CD4-positive, alpha-beta T cell treated with Interleukin-4 for 4 hours (primary cell): ENCODE measurements at regions not wholly inside any gene's neighbourhood (a gene's known extent, or its start where the extent isn't known, plus 50 kb on each side); places are given as distances from the start of the nearest gene placed in this dataset.
"Not testable (repeated sequence)": the region's sequence is repeated elsewhere in the genome, so short reads cannot be mapped to it uniquely, and the experiment has no call there.

Experiments
- DNase-seq: peaks from one replicate; pipeline ENCODE4 v3.0.0-alpha.2; 2020

DNA sequence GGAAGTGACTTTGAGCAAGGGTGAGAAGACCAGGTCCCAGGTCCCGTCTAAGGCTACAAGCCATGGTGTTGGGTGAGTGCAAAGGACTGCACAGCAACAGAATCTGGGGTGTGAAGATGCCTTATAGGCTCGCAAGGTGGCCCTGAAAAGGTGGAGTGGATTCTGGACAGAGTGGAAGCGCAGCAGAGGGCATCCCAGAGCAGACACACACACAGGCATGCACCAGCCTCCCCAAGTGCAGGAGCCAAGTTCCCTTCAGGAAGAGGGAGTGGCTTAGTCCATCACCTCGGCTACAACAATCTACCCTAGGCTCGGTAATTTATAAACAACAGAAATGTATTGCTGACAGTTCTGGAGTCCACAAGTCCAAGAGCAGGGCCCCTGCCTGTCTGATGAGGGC, 180.1 kb upstream of the PDE10A start:
- DNase-seq = no peak

DNA sequence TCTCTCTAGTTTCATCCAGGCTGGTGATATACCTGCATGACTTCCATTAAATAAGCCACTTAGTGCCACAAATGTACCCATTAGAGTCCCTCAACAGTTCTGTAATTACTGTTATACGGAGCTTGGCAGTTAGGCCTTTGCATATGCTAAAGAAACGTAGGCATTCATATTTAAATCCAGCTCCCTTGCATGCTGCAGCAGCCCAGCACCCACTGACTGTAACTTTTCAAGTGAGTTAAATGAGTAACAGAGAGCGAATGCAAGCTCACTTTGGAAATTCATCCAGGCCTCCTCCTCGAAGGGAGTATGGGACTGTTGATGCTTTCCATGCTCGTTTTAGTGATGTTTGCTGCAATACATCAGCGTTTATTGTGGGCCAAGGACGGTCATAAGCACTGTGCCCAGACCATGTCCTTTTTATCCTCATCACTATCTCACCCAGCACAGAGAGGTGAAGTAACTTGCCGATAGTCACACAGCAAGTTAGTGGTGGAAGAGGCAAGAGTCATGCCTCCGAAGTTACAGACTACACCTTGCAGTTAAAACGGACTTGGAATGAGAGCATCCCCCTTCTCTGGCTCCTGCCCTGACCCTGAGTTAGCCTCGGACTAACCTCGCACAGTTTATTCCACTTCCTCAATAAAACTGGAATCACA, 179.4 kb upstream of the PDE10A start:
- no peak for DNase-seq

DNA sequence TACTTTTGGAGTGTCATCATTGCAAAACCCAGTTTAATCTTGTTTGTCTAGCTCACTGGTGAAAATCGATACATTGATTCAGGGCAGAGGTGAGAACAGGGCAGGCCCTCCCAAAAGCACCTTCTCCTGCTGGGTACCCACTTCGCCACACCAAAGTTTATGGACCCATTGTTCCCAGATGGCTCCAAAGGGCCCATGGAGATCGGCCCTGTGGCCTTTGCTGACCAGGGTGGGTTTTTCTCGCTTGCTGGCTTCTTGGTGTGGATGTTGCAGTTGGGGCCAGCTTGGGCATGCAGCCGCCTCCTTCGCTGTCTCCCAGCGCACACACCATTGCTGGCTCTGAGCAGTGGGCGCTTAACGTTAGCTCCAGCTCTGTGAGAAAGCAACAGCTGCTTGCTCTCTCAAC, 178.1 kb upstream of the PDE10A start:
- DNase-seq = no peak

DNA sequence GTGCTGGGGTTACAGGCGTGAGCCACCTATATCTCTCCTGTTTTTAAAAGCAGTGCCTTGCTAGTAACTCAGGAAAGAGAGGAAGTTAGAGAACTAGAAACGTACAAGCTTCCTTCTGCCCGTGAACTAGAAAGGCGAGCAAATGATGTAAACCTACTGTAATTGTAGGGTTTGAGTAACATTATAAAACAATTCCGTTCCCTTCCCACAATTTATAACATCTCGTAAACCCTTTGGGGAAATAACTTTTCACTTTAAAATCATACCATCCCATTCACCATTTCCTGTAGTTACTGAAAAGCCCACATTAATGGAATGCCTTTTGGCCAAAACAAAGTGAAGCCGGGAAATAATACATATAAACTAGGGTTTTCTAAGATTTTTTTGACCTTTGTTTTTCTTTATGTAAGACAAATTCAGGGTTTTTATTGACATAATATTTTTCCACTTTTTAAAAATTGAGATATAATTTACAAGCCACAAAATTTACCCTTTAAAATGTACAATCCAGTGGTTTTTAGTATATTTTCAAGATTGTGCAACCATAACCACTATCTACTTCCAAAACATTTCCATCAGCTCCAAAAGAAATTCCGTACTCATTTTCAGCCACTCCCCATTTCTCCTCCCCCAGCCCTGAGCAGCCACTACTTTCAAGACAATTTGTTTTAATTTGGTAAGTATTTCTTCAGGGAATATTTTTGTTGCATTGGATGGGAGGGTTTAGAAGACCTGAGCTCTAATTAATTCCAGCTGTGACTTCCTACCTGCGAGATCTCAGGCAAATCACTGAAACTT, 175.1 kb upstream of the PDE10A start:
- DNase-seq = no peak

DNA sequence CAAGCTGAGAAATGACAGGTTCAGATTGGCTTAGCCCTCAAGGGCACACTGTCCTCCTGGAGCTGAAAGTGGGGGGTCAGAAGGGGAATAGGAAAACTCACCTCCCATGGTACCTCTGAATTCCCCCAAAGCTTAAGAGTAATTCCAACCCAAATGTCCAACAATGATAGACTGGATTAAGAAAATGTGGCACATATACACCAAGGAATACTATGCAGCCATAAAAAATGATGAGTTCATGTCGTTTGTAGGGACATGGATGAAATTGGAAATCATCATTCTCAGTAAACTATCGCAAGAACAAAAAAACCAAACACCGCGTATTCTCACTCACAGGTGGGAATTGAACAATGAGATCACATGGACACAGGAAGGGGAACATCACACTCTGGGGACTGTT, 173.6 kb upstream of the PDE10A start:
- DNase-seq = not testable (repeated sequence)

DNA sequence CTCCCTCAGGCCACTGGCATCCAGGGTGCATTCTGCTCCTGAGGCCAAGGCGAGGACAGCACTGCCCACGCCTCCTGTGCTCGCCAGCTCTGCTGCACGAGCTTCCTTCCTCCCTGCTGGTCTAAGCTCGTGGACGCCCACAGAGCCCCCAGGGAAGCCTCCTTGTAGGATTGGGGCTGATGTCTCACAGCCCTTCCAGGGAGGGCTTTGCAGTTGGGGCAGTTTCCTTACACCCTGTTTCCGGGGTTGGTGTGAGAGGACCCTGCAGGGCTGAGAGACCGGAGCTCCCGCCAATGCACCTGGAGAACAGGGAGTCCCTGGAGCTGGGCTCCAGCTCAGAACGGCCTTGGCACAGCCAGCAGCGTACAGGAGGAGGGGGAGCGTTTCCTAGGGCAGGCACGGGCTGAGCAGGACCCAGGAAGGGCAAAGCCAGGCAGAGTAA, 172.4 kb upstream of the PDE10A start:
- DNase-seq = no peak

DNA sequence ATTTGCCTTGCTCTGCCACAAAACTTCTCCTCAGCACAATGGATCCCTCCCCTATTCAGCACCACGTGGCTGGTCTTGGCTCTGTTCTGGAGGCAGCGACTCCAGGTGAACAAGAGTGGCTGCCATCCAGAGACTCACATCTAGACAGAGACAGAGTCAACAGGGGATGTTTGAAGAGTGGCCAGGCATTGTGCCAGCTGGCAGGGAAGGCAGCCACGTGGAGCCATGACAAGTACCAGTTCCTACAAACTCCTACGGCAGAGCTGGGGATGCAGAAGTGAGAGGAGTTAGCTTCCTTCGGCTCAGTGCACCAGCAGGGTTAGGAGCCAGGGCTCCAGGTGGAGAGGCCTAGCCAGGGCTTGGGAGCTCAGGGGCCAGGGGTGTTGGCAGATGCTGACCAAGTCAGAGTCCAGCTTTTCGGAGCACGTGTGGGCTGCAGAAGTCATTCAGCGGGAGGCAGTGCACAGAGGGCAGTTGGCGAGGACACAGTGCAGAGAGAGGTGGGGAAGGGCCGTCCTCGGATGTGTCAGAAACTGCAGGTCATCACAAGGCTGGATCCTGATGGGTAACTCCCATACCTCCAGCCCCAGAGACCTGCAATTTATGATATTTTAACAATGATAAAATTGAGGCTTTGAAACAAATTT, 171.7 kb upstream of the PDE10A start:
- DNase-seq = no peak

DNA sequence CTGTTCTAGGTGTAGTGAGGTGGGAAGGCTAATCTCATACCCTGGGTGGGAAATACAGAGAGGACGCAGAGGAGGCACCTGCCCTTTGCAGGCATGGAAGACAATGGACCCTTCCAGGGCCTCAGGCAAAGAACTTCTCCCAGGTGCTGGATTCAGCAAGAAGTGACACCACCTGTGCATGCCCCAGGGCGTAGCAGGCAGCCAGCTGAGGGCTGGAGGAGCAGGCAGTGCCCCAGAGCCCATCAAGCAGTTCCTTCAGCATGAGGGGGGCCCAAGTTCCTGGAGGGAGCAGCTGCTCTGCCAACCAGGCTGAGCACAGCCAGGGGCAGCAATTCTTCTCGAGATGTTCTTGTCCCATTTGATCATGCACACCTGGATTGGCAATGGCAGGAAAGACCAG, 170.3 kb upstream of the PDE10A start:
- DNase-seq = no peak

DNA sequence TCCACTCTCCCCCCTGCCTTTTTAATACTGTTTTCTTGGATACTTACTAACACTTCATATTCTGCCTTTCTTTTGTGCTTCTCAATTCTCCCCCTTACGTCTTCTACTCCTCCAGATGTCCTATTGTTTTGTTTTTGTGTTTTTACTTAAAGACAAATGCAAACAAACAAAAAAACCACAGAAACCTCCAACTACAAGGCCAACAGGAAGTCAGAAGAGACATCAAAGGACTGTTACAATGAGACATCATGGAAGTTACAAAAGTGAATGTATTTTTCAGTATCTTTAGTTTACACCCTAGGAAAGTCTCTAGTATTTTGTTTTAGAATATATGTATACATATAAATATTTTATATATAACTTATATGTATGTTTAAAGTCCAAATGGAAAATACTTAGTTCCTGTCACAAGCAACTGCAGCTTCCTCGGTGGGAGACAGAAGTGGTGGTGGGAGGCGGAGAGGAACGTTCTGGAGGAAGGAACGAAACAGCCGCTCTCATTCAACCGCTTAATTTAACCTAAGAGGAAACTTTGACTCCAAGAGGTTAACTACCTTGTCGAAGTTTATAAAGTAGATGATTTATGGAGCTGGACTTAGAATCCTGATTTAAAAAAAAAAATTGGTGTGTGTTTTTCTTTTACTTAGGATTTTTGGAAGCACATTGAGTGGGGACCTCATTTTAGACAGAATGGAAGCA, 168.9 kb upstream of the PDE10A start:
- no peak for DNase-seq

DNA sequence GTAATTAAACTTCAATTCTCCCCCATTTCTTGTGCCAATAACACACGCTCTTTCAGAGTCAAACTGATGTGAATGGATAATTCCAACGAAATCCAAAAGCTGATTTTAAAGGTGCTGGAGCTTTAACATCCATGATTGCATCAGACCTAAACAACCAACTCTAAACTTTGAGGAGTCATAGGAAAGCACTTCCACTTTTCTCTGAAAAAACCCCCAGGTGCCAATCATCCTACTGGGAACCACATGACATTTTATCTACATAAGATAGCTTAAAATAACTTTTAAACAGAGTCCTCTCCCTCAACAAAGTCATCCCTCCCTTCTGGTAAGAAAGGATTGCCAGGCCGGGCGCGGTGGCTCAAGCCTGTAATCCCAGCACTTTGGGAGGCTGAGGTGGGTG, 167.7 kb upstream of the PDE10A start:
- no peak for DNase-seq

DNA sequence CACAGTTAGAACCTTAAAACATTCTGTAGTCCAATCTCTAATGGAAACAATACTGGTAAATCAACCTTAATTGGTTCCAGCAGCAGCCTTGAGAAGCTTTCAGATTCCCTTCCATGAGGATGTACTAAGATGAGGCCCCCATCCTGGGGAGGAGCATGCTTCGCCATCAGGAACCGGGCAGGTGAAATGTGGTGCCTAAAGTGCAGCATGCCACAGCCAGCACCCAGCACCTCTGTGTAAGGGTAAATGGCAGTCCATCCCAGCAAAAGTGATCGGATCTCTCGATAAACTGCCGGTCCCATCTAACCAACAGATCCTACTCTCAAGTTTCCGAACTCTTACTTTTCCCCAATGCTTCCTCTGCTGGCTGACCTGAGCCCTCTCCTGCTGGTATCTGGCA, 166.3 kb upstream of the PDE10A start:
- DNase-seq = no peak

DNA sequence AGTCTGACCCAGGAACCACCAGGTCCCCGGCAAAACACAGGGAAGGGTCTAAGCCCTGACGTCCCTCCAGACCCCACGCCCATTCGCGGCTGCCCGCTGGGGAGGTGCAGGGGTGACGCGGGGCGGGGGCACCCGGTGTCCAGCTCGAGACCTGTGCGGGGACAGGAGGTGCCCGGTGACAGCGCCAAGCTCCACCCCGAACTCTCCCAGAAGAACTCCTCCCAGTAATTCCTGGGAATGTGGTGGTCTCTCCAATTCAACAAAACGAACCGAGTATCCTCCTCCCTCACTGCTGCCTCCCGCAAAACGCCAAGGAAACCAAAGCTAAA, 164.1 kb upstream of the PDE10A start:
- DNase-seq = no peak

DNA sequence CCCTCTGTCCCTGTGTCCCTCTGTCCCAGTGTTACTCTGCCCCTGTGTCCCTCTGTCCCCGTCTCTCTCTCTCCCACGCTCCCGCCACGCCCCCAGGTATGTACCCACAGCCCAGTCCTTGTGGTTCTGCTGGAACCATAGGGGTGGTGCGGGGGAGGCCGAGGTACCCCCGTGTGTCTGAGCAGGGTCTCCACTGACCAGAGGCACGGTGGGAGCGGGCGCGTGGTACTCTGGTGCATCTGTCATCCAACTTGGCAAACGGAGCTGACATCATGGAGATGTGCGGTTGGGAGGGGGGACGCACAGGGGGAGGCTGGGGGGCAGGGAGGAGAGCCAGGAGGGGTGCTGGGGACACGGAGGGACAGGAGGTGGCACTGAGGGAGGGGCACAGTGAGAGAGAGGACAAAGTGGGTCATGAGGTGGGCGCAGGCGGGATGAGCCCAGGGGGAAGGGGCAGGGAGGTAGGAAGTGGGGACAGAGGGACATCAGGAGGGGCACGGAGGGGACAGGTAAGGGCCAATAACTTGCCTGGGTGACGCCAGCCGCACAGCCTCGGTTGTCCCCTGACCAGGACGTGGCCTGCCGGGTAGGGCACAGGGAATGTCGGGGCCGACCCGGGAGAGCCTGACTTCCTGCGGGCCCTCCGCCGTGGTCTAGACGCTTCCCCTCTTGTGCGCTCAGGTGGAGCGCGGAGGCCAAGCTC, 163.6 kb upstream of the PDE10A start:
- DNase-seq = no peak

DNA sequence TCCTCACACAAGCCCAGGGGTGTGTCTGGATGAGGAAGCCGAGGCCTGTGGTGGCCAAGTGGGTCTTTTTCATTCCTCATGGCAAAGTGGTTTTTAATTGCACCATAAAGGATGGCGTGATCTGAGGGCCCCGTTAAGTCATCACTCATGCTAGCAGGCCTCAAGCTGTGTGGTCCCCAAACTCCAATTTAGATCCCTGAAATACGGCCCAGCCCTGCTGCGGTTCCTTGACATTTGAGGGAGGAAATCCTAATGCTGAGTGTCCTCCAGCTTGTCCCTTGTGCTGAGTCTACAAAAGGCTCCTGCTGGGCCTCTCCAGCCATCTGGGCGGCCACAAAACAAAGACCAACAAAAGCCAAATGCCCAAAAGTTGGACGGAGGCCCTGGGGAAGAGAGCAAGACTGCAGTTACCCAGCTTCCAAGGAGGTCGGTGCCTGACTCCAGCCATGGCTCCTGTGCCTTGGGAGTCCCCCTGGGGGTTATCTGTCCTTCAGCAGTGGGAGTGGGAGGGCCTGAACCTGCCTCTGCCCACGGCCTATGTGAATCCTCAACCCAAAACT, 162.3 kb upstream of the PDE10A start:
- DNase-seq = no peak

DNA sequence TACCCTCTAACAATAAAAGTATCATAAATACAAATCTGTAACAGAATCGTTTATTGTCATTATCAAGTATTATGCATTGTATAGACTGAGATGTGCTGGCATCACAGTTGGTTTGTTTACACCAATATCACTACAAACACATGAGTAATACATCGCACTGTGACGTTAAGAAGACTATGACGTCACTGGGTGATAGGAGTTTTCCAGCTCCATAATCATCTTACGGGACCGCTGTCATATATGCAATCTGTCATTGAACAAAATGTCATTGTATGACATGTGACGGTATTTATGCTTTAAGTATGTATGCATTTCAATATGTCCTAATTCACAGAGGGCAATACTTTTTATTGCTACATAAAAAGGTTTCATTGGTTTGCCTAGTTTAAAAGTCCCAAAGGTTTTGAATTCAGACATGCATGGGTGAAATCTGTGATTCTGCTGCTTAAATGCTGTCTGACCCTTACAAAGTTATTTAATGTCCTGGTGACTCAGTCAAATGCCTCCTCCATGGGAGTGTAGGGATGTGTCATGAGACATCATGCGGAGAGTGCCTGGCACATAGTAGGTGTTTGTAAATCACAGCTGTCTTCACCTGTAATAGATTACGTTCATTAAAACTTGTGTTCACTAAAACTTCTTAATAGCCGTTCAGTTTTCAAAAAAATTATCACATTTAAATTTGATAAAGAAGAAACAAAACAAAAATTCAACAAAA, 160.7 kb upstream of the PDE10A start:
- DNase-seq = no peak

DNA sequence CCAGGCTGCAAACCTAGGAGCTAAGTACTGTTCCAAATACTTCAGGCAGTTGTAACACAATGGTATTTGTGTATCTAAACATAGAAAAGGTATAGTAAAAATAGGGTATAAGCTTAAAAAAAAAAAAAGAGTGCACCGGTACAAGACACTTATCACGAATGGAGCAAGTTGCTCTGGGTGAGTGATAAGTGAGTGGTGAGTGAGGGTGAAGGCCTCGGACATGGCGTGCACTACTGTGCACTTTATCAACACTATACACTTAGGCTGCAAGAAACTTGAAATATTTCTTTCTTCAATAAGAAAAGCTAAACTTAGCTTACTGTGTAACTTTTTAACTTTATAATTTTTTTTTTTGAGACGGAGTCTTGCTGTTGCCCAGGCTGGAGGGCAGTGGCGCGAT, 159.5 kb upstream of the PDE10A start:
- no peak for DNase-seq

DNA sequence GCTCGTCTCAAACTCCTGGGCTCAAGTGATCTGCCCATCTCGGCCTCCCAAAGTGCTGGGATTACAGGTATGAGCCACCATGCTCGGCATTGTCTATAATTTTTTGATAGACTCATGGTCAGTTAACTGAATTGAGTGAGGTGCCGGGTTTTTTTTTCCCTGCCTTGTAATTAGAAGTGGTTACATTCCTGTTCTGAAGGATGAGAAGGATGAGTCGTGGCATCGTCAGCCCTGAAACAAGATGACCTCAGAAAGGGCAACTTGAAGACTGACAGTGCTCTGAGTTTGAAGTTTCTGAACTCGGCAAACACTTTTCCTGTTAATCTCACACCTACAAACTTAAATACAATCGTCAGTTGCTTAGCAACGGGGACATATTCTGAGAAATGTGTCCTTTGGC, 158.7 kb upstream of the PDE10A start:
- DNase-seq = no peak

DNA sequence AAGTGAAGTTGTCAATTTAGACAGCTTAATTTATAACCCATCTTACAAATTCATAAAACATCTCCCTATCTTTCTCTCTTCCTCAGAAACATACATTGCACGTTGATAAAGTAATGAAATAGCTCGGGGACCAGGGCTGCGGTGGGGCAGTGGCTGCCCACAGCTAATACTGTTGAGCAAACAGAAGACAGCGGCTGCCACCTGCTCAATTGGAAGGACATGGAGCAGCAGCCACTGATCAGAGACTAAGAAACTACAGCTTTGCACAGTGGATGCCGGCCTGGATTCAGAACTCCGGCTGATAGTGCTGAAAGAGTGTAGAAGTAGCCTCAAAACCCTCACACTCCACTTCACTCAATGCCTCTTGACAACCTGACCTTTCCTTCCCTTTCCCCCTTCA, 157.9 kb upstream of the PDE10A start:
- no peak for DNase-seq

DNA sequence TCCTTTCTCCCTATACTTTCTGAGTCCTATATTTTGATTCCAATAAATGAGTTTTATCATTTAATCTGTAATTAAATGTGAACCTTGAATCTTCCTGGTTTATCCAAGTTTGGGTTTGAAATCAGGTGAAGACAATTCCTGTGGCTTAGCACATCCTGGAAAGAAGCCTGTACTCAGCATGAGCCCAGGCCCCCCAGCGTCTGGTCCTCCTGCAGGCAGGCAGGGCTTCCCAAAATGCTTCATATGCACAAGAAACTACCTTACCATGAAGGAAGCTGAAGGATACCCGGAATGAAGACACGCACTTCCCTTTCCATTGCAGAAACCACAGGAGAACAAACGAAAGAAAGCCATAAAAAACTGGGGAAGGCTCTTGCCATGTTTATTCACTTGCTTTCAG, 157.4 kb upstream of the PDE10A start:
- DNase-seq = no peak

DNA sequence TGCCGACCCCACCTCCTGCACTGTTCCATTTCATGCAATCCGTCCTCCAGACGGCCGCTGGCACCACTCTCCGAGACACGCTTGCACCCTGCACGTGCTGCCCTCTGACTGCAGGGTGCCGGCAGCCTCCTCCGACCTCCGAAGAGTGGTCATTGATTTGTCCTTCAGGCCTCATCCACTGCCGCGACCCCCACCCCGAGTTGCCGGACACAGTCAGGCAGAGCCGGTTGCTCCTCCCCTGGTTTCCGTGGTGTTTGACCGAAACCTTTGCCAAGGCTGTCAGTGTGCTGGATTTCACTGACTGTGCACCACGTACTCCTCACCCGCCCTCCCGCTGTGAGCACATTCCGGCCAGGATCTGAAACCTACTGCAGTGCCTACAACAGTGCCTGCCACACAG, 156.4 kb upstream of the PDE10A start:
- no peak for DNase-seq

DNA sequence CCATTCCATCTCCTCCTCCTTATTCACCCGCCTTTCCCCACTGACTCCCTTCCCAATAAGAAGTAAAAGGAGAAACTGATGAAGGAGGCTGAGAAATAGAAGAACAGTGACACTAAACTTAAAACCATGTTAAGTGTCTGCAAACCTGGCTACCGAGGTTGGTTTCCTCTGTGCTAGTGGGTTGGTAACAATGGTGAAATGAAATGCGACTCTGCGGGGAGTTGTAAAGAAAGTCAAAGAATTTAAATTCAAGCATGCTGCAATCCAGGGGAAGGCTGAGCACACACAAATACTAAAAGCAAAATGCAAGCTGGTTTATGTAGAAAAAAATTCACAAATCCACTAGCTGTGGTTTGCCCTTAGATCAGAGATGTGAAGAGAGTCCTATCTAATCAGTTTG, 155.2 kb upstream of the PDE10A start:
- DNase-seq = no peak

DNA sequence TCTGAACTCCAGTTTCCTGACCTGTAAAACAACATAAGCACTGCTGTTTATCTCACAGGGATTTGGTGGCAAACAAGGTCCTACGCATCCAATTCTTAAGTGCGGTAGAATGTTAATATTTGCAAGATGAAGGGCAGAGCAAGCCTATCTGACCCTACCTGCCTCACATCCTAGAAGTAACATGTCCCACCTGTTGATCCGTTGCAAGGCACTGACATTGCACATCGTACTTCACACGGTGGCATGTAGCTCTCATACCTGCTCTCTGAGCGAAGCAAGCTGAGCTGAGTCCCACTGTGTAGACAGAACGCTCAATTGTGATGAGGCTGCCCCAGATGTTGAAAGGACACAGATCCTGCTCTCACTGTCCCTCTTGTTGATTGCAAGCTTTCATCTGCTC, 154.7 kb upstream of the PDE10A start:
- no peak for DNase-seq
